ENCODE measurements at regions not wholly inside any gene's neighbourhood (a gene's known extent, or its start where the extent isn't known, plus 50 kb on each side); places are given as distances from the start of the nearest gene placed in this dataset.

DNA sequence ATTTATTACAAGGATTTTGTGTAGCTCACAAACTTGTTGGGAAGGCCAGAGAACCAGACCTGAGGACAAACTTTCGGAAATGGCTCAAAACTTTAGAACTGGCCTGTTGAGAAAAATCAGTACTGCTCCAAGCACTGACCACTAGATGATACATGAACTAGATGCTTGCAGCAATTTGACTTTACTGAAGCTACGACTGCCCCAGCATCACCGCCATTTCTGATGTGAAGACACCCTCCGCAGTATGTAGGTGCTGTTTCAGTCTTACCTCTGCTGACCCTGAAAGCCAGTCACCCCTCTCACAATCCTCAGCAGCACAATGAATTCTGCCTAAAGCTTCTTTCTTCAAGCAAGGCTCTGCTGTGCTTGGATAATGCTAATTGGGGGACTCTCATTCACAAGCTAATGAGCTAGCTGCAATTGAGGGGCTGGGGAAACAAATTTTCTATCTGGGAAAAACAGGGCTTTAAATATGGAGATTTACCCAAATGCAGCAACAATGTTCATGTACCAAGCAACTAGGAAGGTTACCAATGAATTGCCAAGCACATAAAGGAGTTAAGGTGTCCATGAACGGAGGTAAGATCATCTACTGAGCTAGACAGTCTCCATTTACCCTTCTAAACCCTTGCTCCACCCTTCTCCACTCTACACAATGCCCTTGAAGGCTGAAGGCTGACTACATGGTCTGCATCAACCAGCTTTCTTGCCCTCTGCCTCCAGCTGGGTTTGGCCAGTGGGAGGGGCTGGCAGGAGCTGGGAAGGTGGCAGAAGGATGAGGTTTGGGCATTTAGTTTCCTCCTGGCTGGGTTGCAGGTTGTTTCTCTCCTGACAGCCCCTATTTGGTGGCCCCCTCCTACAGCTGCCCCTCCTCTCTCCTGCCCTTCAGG is 53.2 kb upstream of the FSTL1 start:
- no peak overlapping the region for H2AFZ ChIP-seq (ENCODE audit: insufficient read depth, low read depth, low read length, poor library complexity, severe bottlenecking)
- H3K27me3 ChIP-seq (replicated peaks in 1 of 4; ENCODE audit: control extremely low read depth in 1 of 4, control insufficient read depth in 3 of 4, insufficient read depth in 4 of 4, low read length in 3 of 4) = peaks cover 0 to 12% (median 2%) of the 10 kb centered on the region in 4 experiments
- H3K27ac ChIP-seq (ENCODE audit: low read length in 2 of 2) = no peak overlapping the region
- no peaks in the 10 kb centered on the region for H3K9me3 ChIP-seq (ENCODE audit: control extremely low read depth in 1 of 3, control insufficient read depth in 2 of 3, insufficient read depth in 1 of 3, low read length in 2 of 3)
- Mint-ChIP-seq H3K4me3 (no peak overlapping the region), H3K4me1 (no peaks in the 10 kb centered on the region), H3K9me3 (ENCODE audit: insufficient read depth) (no peaks in the 10 kb centered on the region), H3K27ac (no peak overlapping the region), H3K27me3 (peaks cover 35% of the 10 kb centered on the region)
- intact Hi-C loops (cut with micrococcal nuclease) = no loop called here
- H4K20me1 ChIP-seq (ENCODE audit: control insufficient read depth, insufficient read depth, low read length, poor library complexity, severe bottlenecking) = no peaks in the 10 kb centered on the region
- POLR2A ChIA-PET = no interaction called here
- CTCF ChIA-PET = interaction anchor here (1.0 to 1.7 kb wide), 2 partner anchors 10 to 14 kb away, joined by 3 to 5 read pairs; no protein-coding TSS in a partner anchor
- DNase-seq (no peak), ATAC-seq (ENCODE audit: low read depth) (no peak)
- H3K4me2 ChIP-seq (replicated peaks; ENCODE audit: low read depth, low read length, poor library complexity, severe bottlenecking) = no peak overlapping the region
- no peaks in the 10 kb centered on the region for H3K4me1 ChIP-seq (ENCODE audit: control insufficient read depth in 2 of 2, insufficient read depth in 2 of 2, low read length in 2 of 2)
- no peaks in the 10 kb centered on the region for H3K36me3 ChIP-seq (replicated peaks in 1 of 2; ENCODE audit: control extremely low read depth in 1 of 2, control insufficient read depth in 1 of 2, extremely low read depth in 1 of 2, insufficient read depth in 2 of 2, low read length in 1 of 2)
- no peak overlapping the region for H3K4me3 ChIP-seq (ENCODE audit: control extremely low read depth in 1 of 5, extremely low read depth in 1 of 5, insufficient read depth in 1 of 5, low read depth in 2 of 5, low read length in 4 of 5)
- 89% methylated on average over 3 of the region's 5 CpGs for WGBS (ENCODE audit: insufficient coverage)
- H3K9ac ChIP-seq (ENCODE audit: low read length) = no peak overlapping the region
- no peak for TF ChIP-seq EZH2 (IDR thresholded peaks at IDR 0.05; ENCODE audit: borderline replicate concordance, insufficient read depth, low read depth, low read length, poor library complexity, severe bottlenecking)
- TF ChIP-seq, protein P1, sequence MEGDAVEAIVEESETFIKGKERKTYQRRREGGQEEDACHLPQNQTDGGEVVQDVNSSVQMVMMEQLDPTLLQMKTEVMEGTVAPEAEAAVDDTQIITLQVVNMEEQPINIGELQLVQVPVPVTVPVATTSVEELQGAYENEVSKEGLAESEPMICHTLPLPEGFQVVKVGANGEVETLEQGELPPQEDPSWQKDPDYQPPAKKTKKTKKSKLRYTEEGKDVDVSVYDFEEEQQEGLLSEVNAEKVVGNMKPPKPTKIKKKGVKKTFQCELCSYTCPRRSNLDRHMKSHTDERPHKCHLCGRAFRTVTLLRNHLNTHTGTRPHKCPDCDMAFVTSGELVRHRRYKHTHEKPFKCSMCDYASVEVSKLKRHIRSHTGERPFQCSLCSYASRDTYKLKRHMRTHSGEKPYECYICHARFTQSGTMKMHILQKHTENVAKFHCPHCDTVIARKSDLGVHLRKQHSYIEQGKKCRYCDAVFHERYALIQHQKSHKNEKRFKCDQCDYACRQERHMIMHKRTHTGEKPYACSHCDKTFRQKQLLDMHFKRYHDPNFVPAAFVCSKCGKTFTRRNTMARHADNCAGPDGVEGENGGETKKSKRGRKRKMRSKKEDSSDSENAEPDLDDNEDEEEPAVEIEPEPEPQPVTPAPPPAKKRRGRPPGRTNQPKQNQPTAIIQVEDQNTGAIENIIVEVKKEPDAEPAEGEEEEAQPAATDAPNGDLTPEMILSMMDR (IDR thresholded peaks at IDR 0.05) = no peak
- H3K79me2 ChIP-seq (ENCODE audit: control insufficient read depth, insufficient read depth, low read length) = no peaks in the 10 kb centered on the region

- Histone ChIP-seq H3K27me3 (replicated peaks in 1 of 4; ENCODE audit: control extremely low read depth in 1 of 4, control insufficient read depth in 3 of 4, insufficient read depth in 4 of 4, low read length in 3 of 4) (peaks cover 0 to 3% (median 2%) of the 10 kb centered on the region in 4 experiments), H3K79me2 (ENCODE audit: control insufficient read depth, insufficient read depth, low read length) (no peaks in the 10 kb centered on the region), H3K4me3 (ENCODE audit: control extremely low read depth in 1 of 5, extremely low read depth in 1 of 5, insufficient read depth in 1 of 5, low read depth in 2 of 5, low read length in 4 of 5) (no peak overlapping the region), H3K4me2 (replicated peaks; ENCODE audit: low read depth, low read length, poor library complexity, severe bottlenecking) (no peak overlapping the region), H3K4me1 (ENCODE audit: control insufficient read depth in 2 of 2, insufficient read depth in 2 of 2, low read length in 2 of 2) (no peaks in the 10 kb centered on the region), H3K27ac (ENCODE audit: low read length in 2 of 2) (no peak overlapping the region), H4K20me1 (ENCODE audit: control insufficient read depth, insufficient read depth, low read length, poor library complexity, severe bottlenecking) (no peaks in the 10 kb centered on the region), H2AFZ (ENCODE audit: insufficient read depth, low read depth, low read length, poor library complexity, severe bottlenecking) (no peak overlapping the region), H3K9me3 (ENCODE audit: control extremely low read depth in 1 of 3, control insufficient read depth in 2 of 3, insufficient read depth in 1 of 3, low read length in 2 of 3) (peaks cover 0 to 1% (median 0%) of the 10 kb centered on the region in 3 donors), H3K9ac (ENCODE audit: low read length) (no peak overlapping the region), H3K36me3 (replicated peaks in 1 of 2; ENCODE audit: control extremely low read depth in 1 of 2, control insufficient read depth in 1 of 2, extremely low read depth in 1 of 2, insufficient read depth in 2 of 2, low read length in 1 of 2) (no peaks in the 10 kb centered on the region)
- ChIA-PET POLR2A (no interaction called here), CTCF (interaction anchor here (1.7 kb wide), 1 partner anchor 12 kb away, joined by 5 read pairs; no protein-coding TSS in a partner anchor)
- TF ChIP-seq, protein P1 (IDR thresholded peaks at IDR 0.05) = no peak
- TF ChIP-seq EZH2 (IDR thresholded peaks at IDR 0.05; ENCODE audit: borderline replicate concordance, insufficient read depth, low read depth, low read length, poor library complexity, severe bottlenecking) = no peak
- peaks cover 20% of the 10 kb centered on the region for H3K27me3 Mint-ChIP-seq
- no peaks in the 10 kb centered on the region for H3K9me3 Mint-ChIP-seq (ENCODE audit: insufficient read depth)
- no peak overlapping the region for H3K4me3 Mint-ChIP-seq
- ATAC-seq (ENCODE audit: low read depth) (no peak), DNase-seq (no peak)
- 97% methylated on average over 7 of the region's 8 CpGs for WGBS (ENCODE audit: insufficient coverage)
- no peak overlapping the region for H3K27ac Mint-ChIP-seq
- intact Hi-C loops (cut with micrococcal nuclease) = no loop called here
- H3K4me1 Mint-ChIP-seq = no peaks in the 10 kb centered on the region
Measured at GRCh38 chr3:120502116-120502515, 51.3 kb upstream of the FSTL1 start.
